GM13977 (cell line): ENCODE measurements at regions not wholly inside any gene's neighbourhood (a gene's known extent, or its start where the extent isn't known, plus 50 kb on each side); places are given as distances from the start of the nearest gene placed in this dataset.

ENCODE experiments used
- DNase-seq: peaks from one replicate; pipeline ENCODE4 v3.0.0; 2012; ENCODE audit warnings: low spot score
- in situ Hi-C: fragments of 300-500 bp; cut with MboI; formaldehyde crosslinking; loops from one replicate; pipeline ENCODE4 v1.12.0; 2022; ENCODE audit warnings: low sequenced_read_pairs, low pct_unique_long_range_greater_than_20kb, mixed read lengths, inconsistent platforms; ENCODE audit not compliant: unreplicated experiment
- TF ChIP-seq, protein P1 (sequence below): IDR thresholded peaks from 2 replicates; pipeline ENCODE4 v1.5.1; 2012; ENCODE audit warnings: mild to moderate bottlenecking, control low read depth; ENCODE audit not compliant: insufficient read depth; ENCODE audit errors: extremely low read depth, missing control alignments

GRCh38 chr5:4043135-4043534, 447.5 kb downstream of the IRX1 start:
- in situ Hi-C loops: no loop called here

DNA sequence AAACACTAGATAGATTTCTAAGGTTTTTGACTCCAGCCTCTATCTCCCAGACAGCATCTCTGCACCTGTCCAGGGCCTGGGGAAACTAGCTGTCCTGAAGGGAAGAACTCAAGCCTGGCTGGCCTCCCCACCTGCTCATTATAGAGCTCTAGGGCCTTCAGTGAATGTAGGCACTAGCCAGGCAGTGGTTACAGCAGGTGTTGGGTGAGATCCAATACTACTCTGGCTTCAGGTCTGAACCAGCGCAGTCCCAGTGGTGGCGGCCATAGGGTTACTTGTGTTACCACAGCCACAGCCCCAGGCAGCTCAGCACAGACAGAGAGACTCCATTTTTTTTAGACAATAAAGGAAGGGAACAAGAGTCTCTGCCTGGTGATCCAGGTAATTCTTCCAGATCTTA, 449.2 kb downstream of the IRX1 start:
- no peak for DNase-seq
- in situ Hi-C loops: no loop called here
- TF ChIP-seq, protein P1, sequence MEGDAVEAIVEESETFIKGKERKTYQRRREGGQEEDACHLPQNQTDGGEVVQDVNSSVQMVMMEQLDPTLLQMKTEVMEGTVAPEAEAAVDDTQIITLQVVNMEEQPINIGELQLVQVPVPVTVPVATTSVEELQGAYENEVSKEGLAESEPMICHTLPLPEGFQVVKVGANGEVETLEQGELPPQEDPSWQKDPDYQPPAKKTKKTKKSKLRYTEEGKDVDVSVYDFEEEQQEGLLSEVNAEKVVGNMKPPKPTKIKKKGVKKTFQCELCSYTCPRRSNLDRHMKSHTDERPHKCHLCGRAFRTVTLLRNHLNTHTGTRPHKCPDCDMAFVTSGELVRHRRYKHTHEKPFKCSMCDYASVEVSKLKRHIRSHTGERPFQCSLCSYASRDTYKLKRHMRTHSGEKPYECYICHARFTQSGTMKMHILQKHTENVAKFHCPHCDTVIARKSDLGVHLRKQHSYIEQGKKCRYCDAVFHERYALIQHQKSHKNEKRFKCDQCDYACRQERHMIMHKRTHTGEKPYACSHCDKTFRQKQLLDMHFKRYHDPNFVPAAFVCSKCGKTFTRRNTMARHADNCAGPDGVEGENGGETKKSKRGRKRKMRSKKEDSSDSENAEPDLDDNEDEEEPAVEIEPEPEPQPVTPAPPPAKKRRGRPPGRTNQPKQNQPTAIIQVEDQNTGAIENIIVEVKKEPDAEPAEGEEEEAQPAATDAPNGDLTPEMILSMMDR: no peak

More at GRCh38 chr5:4043135-4043534, 447.5 kb downstream of the IRX1 start:
- DNase-seq: no peak
- TF ChIP-seq, protein P1: no peak

DNA sequence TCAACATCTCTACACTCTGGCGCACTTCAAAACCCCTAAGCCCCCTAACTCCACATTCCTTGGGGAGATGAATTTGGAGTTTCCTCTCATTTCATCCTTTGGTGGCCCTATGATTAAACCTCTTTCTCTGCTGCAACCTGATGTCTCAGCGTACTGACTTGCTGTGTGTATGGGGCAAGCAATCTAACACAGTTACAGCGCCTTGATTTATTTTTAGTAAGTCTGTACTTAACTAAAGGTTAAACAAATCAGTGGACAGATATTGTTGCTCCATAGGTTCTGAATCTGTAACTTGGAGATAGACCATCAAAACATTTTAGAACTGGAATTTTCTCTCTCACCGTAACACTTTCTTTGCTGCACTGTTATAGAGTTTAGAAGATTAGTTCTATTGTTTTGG, 452.8 kb downstream of the IRX1 start:
- in situ Hi-C loops: no loop called here
- DNase-seq: no peak
- TF ChIP-seq, protein P1: no peak

DNA sequence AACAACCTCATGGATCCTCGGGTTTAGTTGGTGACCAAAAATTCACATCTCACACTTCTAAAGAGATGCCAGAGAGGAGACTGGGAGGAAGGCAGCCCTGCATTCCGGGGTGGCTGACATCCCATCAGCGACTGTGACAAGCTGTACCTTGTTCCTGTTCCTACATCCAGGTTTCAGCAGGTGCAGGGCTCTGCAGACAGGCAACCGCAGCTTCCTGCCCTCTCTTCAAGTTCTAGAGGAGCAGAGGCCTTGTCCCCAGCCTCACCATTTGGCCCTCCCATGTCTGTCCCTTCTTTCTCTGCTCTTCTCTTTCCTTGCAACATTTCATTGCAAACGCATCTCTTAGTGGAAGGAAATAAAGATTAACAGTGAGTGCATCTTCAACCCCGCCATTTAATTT, 454.6 kb downstream of the IRX1 start:
- in situ Hi-C loops: no loop called here
- TF ChIP-seq, protein P1: no peak
- DNase-seq: no peak

DNA sequence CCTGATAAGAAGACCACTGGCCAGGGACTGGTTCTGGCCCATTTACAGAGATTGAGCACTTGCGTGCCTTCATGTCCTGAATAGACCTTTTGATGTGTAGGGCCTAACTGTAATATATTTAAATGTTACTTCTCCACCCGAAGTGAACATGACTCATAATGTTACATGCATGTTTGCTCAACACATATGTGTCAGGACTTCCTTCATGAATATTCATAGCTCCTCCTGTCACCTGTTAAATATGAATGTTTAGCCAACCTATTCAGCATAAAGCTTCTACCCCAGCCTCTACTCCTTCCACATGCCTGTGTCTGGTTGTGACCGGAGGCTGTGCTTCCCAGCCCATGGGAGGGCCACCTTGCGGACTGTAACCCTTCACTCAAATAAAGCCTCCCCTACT, 457.5 kb downstream of the IRX1 start:
- in situ Hi-C loops: no loop called here
- TF ChIP-seq, protein P1: no peak
- no peak for DNase-seq

- TF ChIP-seq, protein P1: no peak
- no peak for DNase-seq
- in situ Hi-C loops: no loop called here
These were observed 458.5 kb downstream of the IRX1 start for GRCh38 chr5:4054092-4054491.

- TF ChIP-seq, protein P1: no peak
- in situ Hi-C loops: no loop called here
- DNase-seq: no peak
These were observed 463.3 kb downstream of the IRX1 start for GRCh38 chr5:4058899-4059298.
